Stimulated activated CD8-positive, alpha-beta memory T cell treated with anti-CD3 and anti-CD28 coated beads, Interleukin-4, amount 100 ng/mL, for 48 hours (primary cell): ENCODE measurements at regions not wholly inside any gene's neighbourhood (a gene's known extent, or its start where the extent isn't known, plus 50 kb on each side); places are given as distances from the start of the nearest gene placed in this dataset.

Source experiments
- DNase-seq: peaks from one replicate; pipeline ENCODE4 v3.0.0-alpha.2; 2020

DNA sequence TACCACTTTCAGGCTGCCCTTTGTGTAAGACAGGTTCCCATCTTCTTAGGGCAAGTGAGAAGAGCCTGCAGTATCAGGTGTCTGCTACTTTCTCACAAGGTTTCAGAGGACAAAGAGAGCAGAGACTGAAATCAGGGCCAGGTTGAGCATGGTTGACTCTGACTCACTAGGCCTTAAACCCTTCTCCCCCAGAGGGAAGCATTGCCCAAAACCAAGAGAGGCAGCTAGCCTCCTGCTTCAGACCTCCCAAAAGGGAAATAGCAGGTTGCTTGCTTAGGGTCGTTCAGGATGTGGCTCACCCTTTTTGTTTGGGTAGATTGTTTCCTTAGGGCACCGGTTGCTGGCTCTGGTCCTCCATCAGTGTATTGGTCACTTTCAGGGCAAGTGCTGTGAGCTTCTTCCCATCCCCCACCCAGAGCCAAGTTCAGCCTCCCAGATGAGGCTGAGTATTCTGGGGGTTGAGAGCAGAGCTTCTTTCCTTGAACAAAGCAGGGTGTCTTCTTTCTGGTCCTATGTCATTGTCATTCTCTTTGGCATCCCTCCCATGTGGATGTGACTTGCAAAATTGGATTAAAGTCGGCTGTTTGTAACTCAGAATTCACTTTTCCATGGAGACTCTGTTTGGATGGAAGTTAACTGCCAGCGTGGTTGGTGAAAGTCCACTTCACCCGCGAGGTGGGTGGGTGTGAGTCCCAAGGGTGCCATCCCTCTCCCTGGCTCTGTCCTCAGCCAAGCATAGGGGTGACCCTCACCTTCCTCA, 55.5 kb upstream of the GALNT2 start:
- no peak for DNase-seq

GRCh38 chr1:230012093-230012393, 55.0 kb upstream of the GALNT2 start:
- DNase-seq: no peak

DNA sequence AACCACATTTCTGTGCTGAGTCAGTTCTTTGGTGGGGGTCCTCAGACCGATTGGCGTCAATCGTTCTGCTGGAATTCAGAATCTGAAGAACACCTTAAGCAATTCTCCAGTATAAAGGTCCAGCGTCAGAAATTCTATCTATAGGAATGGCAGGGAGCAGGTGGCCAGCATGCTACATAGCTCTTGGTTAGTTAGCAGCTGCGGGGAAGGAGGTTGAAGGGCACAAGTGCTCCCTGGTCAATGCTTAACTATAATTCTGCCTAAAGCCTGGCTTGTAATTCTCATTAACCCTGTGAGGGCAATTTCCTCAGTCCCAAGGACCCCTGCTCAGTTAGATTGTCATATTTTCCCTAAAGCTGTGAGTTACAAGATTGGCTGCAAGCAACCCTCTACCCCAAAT, 54.3 kb upstream of the GALNT2 start:
- DNase-seq: no peak

GRCh38 chr1:230016159-230016558, 50.9 kb upstream of the GALNT2 start:
- no peak for DNase-seq
